ENCODE measurements at regions not wholly inside any gene's neighbourhood (a gene's known extent, or its start where the extent isn't known, plus 50 kb on each side); places are given as distances from the start of the nearest gene placed in this dataset.

DNA sequence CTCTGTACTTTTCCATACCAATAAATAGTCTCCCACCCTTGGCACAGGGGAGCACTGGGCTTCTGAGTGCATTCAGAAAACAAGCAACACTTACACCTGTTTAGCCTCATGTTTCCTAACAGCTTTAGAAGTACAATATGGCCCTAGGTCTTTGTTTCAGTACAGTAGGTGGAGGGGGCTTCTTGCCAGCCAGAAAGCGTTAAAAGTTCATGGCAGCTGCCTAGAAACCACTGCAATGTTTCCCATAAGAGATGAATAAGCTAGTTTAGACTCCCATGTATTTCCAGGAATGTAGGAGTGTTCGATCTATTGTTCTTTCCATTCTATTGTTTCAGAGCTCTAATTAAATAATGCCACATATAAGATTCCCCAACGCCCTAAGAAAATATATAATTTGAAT lies 444.8 kb downstream of the ARHGEF28 start:
- Histone ChIP-seq H3K9me3 (no peaks in the 10 kb centered on the region), H3K27me3 (replicated peaks; ENCODE audit: insufficient read depth) (no peaks in the 10 kb centered on the region), H3K36me3 (no peaks in the 10 kb centered on the region), H3K27ac (no peak overlapping the region), H3K4me1 (ENCODE audit: control insufficient read depth in 1 of 2, low read depth in 2 of 2) (peaks cover 7 to 15% of the 10 kb centered on the region in 2 donors), H3K4me3 (no peak overlapping the region)
- DNase-seq (ENCODE audit: low spot score) (no peak), ATAC-seq (ENCODE audit: insufficient number of reproducible peaks, low FRiP score, low read depth) (no peak)
- TF ChIP-seq, protein P1, sequence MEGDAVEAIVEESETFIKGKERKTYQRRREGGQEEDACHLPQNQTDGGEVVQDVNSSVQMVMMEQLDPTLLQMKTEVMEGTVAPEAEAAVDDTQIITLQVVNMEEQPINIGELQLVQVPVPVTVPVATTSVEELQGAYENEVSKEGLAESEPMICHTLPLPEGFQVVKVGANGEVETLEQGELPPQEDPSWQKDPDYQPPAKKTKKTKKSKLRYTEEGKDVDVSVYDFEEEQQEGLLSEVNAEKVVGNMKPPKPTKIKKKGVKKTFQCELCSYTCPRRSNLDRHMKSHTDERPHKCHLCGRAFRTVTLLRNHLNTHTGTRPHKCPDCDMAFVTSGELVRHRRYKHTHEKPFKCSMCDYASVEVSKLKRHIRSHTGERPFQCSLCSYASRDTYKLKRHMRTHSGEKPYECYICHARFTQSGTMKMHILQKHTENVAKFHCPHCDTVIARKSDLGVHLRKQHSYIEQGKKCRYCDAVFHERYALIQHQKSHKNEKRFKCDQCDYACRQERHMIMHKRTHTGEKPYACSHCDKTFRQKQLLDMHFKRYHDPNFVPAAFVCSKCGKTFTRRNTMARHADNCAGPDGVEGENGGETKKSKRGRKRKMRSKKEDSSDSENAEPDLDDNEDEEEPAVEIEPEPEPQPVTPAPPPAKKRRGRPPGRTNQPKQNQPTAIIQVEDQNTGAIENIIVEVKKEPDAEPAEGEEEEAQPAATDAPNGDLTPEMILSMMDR (IDR thresholded peaks at IDR 0.05) = no peak

DNA sequence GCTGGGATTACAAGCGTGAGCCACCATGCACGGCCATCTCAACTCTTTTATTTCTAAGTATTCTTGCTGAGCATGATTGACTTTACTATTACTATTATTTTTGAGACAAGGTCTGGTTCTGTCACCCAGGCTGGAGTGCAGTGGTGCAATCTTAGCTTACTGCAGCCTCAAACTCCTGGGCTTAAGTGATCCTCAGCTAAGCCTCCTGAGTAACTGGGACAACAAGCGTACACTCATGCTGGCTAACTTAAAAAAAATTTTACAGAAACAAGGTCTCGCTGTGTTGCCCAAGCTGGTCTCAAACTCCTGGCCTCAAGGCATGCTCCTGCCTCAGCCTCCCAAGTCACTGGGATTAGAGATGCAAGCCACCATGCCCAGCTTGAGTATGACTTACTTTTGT lies 443.7 kb downstream of the ARHGEF28 start:
- no peak overlapping the region for H3K27ac ChIP-seq
- H3K4me1 ChIP-seq (ENCODE audit: control insufficient read depth in 1 of 2, low read depth in 2 of 2) = peaks cover 7 to 15% of the 10 kb centered on the region in 2 donors
- no peaks in the 10 kb centered on the region for H3K27me3 ChIP-seq (replicated peaks; ENCODE audit: insufficient read depth)
- TF ChIP-seq, protein P1 (IDR thresholded peaks at IDR 0.05) = no peak
- no peaks in the 10 kb centered on the region for H3K9me3 ChIP-seq
- no peaks in the 10 kb centered on the region for H3K36me3 ChIP-seq
- H3K4me3 ChIP-seq = no peak overlapping the region
- ATAC-seq (ENCODE audit: insufficient number of reproducible peaks, low FRiP score, low read depth) (no peak), DNase-seq (ENCODE audit: low spot score) (no peak)

GRCh38 chr5:74067748-74068541 lies 441.9 kb downstream of the ARHGEF28 start:
- H3K4me1 ChIP-seq (ENCODE audit: control insufficient read depth in 1 of 2, low read depth in 2 of 2) = peaks cover 3 to 8% of the 10 kb centered on the region in 2 donors
- H3K9me3 ChIP-seq = no peaks in the 10 kb centered on the region
- no peak for DNase-seq (ENCODE audit: low spot score)
- TF ChIP-seq, protein P1 (IDR thresholded peaks at IDR 0.05) = no peak
- no peak for ATAC-seq (ENCODE audit: insufficient number of reproducible peaks, low FRiP score, low read depth)
- no peak overlapping the region for H3K27ac ChIP-seq
- H3K4me3 ChIP-seq = no peak overlapping the region
- no peaks in the 10 kb centered on the region for H3K27me3 ChIP-seq (replicated peaks; ENCODE audit: insufficient read depth)
- H3K36me3 ChIP-seq = no peaks in the 10 kb centered on the region

DNA sequence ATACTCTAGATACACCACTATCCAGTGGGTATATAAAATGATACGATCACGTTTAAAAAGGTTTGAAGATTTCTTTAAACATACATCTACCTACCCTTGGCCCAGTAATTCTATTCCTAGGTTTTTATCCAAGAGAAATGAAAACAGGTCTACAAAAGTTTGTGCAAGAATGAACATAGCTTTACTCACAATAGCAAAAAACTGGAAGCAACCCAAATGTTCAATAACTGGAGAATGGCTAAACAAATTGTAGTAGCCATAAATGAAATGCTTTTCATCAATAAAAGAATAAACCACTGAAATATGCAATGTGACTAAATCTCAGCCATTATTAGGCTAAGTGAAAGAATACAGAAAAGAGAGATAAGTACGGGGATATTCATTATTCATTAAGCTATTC lies 438.9 kb downstream of the ARHGEF28 start:
- ATAC-seq (ENCODE audit: insufficient number of reproducible peaks, low FRiP score, low read depth) (no peak), DNase-seq (ENCODE audit: low spot score) (no peak)
- Histone ChIP-seq H3K9me3 (no peaks in the 10 kb centered on the region), H3K27ac (no peak overlapping the region), H3K27me3 (replicated peaks; ENCODE audit: insufficient read depth) (no peaks in the 10 kb centered on the region), H3K4me1 (ENCODE audit: control insufficient read depth in 1 of 2, low read depth in 2 of 2) (peaks cover 5 to 10% of the 10 kb centered on the region in 2 donors), H3K36me3 (no peaks in the 10 kb centered on the region), H3K4me3 (no peak overlapping the region)
- TF ChIP-seq, protein P1 (IDR thresholded peaks at IDR 0.05) = no peak

DNA sequence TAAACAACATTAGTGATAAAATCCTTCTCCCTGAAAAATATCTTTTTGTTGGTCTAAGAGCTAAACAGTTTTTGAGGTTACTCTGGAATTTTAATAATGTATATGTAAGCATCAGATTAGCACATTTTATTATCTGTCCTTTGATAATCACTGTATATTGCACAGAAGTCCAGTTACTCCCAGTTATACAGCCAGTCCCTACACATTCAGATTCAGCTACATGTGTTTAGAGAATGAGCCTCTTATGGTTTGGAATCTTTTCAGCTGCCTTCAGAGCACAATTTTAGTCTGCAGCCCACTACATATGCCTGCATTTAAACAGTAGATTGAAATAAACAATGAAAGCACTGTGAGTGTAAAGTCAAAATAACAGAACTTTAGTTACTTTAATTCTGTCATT lies 438.2 kb downstream of the ARHGEF28 start:
- H3K36me3 ChIP-seq = no peaks in the 10 kb centered on the region
- DNase-seq (ENCODE audit: low spot score) = no peak
- no peak for ATAC-seq (ENCODE audit: insufficient number of reproducible peaks, low FRiP score, low read depth)
- no peaks in the 10 kb centered on the region for H3K27me3 ChIP-seq (replicated peaks; ENCODE audit: insufficient read depth)
- H3K4me1 ChIP-seq (ENCODE audit: control insufficient read depth in 1 of 2, low read depth in 2 of 2) = peaks cover 5 to 10% of the 10 kb centered on the region in 2 donors
- TF ChIP-seq, protein P1 (IDR thresholded peaks at IDR 0.05) = no peak
- no peak overlapping the region for H3K27ac ChIP-seq
- no peaks in the 10 kb centered on the region for H3K9me3 ChIP-seq
- no peak overlapping the region for H3K4me3 ChIP-seq

Measured in thoracic aorta (tissue), 2 donors.